ENCODE measurements at regions not wholly inside any gene's neighbourhood (a gene's known extent, or its start where the extent isn't known, plus 50 kb on each side); places are given as distances from the start of the nearest gene placed in this dataset.
A peak's percentile ranks its signal among the peaks of the same experiment; 100 is the strongest.

DNA sequence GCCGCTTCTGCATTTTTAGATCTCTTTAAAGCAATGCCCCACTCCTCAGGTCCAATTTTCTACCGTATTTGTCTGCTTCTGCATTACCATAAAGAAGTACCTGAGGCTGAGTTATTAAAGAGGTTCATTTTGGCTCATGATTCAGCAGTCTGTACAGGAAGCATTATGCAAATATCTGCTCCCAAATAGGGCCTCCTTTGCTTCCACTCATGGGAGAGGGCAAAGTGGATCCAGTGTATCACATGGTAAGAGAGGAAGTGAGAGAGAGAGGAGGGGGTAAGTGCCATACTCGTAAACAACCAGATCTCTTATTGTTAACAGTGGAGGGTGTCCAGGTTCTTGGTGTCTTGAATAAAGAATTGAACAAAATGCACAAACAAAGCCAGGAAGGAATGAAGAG is 316.1 kb upstream of the SEL1L start:
- peak; percentile 33 for DNase-seq

DNA sequence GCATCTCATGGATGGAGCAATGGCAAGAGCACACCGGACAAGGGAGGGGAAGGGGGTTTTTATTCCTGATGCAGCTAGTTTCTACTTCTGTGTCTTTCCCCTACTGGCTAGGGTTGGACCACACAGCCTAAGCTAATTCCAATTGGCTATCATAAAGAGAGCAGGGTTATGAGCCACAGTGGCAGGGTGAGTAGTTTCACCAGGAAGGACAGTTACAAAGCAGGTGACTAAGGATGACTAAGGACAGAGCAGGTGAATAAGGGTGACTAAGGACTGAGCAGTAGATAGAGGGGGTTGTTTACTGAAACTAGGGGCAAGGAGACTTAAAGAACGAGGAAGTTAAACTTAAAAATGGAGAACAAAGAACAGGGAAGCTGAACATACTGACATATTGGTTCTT is 321.4 kb upstream of the SEL1L start:
- DNase-seq = no peak

DNA sequence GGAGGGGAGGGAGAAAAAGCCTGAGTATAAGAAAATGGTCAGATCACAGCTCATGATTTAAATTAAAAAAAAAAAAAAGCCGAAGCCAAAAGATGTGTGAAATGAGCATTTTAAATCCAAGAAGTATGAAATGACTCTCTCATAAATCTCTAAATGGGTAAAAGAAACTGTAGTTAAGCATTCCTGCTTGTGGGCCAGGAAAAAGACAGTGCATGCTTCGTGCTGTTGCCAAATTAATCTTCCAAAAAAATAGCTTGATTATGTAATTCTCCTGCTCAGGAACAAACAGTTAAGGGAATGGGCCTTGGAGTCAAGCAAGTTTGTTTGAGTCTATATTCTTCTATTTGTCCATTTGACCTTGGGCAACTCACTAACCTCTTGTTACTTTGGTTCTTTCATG is 325.4 kb upstream of the SEL1L start:
- no peak for DNase-seq

DNA sequence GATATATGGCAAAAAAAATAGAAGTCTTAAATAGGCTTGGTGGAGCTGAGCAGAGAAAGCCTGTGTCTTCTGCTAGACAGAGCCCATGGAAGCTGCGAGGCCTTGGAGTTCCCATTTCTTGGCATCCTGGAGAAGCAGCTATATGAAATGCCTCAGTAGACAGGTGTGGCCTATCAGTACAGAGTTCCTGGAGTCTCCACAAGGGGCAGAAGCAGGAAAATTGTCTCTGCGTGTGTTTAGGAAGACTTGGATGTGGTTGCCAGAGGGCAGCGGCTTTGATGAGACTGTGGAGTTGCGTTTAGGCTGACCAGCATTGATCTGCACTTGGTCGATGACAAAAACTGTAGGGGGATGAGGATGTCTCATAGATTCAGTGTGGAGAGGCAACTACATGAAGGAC is 334.5 kb upstream of the SEL1L start:
- DNase-seq = no peak

DNA sequence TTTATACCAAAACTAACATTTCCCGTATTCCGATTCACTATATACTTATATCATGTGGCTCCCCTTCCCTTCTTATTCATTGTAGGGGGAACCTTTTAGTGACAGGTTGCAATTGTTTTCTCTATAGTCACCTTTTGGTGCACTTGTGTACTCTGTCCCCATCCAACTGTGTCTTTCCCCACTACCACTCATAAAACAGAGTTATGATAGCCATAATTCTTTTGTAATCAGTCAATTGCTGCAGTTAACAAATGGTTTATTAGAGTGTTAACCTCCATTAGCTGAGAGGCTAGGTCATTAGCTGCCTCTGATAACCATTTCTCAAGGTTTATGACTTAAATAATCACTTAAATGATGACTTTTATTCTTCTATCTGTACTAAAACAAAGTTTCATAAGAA is 338.1 kb upstream of the SEL1L start:
- DNase-seq = no peak

DNA sequence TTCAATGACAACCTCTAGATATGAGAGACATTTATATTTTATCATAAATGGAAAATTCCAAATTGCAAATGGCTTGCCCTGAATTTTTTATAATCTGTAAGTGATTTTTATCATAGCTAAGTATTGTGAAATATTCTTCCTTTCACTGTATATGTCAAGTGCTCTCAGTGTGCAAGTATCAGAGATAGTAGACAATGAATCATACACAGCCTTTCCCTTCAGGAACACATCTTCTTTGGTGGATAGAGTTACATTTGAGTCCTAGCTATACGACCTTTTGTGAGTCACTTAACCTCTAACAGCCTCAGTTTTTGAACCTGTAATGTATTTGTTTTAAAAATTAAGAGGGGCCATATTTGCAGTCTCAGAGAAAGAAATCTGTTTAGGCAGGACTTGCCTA is 350.7 kb upstream of the SEL1L start:
- DNase-seq = no peak

DNA sequence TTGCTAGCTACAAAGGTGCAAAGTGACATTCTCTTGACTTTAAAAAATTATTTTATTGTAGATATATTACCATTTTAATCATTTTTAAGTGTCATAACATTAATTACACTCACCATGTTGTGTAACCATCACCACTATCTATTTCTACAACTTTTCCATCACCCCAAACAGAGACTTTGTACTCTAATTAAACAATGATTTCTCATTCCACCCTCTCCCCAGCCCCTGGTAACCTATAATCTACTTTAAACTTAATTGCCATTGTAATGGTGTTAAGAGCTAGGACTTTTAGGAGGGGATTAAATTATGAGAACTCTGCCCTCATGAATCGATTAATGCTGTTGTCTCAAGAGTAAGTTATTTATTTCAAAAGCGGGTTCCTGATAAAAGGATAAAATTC is 352.9 kb upstream of the SEL1L start:
- DNase-seq = no peak

DNA sequence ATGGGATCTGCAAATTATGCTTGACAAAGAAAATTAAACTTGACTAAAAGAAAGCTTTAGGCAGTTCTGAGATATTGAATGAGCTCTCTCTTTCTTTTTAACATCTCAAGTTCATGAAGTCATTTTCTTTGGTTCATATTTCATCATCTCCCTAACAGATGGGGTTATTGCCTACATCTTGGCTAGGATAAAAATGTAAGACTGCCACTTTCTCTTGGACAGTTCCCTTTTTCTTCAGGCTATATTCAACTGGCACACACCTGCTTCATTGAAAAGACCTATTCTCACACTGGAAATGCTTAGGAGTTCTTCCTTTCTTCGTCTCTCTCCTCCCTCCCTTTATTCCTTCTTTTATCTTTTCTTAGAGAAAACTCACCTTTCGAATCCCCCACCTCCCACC is 355.9 kb upstream of the SEL1L start:
- no peak for DNase-seq

DNA sequence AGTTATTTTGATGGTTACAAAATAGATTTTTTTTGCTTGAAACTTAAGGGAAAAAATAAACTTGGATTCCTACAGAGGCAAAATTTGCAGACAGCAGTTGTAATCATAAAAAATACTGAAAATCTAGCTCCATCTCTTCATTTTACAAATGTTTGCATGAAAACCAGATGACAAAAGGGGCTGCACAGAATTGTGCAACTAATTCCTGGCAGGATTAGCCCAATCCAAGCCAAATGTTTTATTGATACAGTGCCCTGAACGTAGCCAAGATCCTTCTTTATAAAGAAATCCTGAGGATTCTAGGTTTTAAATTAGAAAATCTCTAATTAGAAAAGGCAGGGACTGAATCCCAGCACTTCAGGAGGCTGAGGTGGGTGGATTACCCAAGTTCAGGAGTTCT is 356.4 kb upstream of the SEL1L start:
- no peak for DNase-seq

DNA sequence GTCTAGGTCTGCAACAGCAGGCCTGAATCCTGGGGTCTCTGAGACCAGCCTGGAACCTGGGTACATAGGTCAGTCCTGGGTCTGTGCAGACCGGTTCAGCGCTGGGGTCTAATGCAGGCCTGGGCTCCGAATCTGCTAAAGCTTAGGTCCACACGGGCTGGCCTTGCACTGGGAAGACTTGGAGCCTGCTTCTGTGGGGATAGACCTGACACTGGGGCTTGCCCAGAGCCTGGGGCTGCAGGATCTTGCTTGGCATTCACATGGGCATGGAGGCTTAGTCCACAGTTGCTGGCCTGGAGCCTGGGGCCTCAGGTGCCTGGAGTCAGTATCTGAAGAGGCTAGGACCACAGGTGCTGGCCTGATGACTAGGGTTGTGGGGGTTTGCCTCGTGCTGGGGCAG is 369.8 kb upstream of the SEL1L start:
- no peak for DNase-seq

DNA sequence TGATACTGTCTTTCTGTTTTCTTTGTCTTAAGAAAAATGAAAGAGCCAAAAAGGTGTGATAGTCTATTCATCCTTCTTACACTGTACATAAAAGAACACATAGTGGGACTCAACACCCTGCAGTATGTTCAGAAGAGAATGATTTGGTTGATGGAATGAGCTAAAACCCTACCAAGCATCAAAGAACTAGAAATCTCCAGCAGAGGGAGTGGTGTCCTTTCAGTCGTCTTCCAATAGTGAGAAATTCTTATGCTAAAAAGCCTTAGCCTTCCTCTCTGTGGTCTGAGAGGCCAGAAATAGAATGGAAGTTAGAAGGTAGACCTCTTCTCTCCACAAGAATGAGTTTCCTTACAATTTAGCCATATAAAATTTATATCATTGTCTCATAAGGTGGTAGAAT is 393.4 kb upstream of the SEL1L start:
- no peak for DNase-seq

DNA sequence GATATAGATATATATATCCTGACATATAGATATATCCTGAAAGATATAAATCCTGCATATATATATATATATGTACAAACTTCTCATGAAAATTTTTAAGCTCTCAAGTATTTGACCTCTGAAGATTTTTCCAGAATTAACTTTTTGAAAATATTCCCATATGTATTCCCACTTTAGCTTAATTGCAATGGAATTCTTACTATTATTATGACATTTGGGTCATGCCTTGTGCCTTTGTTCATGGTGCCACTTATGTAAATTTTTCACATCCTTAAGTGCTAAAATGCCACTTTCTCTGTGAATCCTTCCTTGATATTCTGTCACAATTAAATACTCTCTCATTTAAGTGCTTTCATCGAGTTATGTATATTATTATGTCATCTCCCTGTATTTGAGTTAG is 398.2 kb upstream of the SEL1L start:
- no peak for DNase-seq

DNA sequence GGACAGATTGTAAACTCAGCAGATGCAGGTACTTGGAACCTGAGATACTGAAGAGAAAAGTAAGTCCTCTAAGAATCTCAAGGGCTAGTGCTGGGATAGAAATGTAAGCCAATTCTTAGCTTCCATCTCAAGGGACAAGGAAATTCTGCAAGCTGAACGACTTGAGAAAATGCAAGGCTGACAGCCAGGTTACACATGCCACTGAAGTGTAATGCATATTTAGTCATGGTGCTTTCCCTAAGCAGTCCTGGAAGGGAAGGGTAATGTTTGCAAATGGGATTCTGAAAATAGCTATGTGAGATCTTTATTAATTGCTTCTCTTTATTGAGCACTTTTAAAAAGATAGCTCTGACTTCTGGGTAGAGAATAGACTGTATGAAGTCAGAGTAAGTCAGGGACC is 402.7 kb upstream of the SEL1L start:
- no peak for DNase-seq

DNA sequence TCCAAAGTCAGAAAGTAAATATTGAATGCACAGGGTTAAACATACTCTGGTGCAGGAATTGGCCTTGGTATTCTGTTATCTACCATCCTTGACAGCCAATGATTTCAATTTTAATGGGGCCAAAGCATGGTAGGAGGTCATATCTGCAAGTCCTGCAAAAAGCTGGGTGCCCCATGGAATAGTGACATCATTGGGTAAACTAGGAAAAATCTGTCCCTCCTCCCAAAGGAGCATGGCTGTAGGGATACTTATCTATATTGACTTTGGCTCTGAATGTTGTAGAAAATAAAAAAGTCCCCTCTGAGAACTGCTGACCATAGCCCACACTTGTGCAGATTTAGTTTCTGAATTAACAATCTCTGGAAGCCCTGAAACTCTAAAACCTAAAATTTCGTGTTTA is 403.2 kb upstream of the SEL1L start:
- DNase-seq = no peak

DNA sequence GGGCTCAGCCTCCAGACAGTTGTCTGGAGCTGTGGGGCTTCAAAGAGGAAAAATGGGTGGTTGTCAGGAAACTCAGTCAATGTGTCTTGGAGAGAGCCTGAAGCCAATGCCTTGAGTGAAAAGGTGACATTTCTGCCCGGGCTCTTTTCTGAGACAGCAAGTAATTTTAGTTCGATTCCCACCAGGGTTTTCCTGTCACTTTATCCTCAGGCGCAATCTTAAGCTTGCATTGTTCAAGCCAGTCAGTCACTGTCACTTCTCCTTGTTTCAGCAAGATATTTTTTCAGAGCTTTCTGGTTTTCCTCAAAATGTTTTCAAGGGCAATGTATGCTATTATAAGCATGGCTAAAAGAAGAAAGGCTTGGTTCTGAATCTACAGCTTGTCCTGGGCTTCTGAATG is 404.7 kb upstream of the SEL1L start:
- DNase-seq = no peak

DNA sequence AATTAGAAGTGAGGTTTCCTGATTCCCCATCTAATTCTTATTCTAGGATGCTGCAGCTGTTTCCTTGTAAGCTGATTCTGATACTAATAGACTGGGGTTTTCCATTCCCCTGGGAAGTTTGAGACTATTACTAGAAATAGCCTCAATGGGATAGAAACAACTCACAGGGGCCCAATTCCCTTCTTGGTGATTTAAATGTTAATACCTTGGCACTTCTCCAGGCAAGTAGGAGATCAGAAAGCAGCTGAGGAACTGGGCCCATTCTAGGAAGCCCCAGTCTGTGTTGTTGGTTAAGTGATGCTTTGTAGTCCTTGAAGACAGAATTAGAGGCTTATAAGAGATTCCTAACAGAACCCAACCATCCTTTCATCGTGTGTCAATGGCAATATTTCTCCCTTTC is 407.0 kb upstream of the SEL1L start:
- no peak for DNase-seq

DNA sequence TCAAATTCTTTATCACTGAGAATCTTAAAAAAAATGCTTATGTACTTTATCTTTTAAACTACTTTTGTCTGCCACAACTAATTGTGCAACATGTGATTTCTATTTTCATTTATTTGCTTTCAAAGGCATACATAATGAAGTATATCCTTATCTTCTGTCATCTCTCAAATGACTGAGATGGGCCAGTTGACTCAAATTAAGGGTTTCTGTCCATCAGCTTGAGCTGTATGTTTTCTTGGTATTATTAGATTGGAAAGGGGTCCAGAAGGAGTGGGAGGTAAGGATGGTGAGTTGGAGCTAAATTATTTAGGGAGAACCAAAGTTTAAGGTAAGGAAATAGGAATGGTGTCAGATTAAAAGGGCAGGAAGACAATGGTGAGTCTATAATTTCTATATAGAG is 408.4 kb upstream of the SEL1L start:
- DNase-seq = no peak

DNA sequence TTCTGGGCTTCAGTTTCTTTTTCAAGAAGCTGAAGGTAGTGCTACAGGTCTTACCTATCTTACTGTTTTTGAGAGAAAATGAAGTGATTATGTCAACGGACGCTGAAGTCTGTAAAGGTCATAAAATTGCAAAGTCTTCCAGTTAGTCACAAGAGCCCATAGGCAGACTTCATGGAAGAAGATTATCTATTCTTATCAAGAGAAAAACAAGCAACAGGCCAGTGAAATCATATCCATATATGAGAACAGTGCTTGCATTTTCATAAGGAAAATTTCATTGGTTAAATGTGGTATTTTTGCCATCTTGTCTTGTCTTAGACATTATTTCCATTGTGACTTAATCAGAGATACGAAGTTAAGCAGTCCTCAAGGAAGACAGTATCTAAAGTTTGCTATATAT is 412.7 kb upstream of the SEL1L start:
- no peak for DNase-seq

DNA sequence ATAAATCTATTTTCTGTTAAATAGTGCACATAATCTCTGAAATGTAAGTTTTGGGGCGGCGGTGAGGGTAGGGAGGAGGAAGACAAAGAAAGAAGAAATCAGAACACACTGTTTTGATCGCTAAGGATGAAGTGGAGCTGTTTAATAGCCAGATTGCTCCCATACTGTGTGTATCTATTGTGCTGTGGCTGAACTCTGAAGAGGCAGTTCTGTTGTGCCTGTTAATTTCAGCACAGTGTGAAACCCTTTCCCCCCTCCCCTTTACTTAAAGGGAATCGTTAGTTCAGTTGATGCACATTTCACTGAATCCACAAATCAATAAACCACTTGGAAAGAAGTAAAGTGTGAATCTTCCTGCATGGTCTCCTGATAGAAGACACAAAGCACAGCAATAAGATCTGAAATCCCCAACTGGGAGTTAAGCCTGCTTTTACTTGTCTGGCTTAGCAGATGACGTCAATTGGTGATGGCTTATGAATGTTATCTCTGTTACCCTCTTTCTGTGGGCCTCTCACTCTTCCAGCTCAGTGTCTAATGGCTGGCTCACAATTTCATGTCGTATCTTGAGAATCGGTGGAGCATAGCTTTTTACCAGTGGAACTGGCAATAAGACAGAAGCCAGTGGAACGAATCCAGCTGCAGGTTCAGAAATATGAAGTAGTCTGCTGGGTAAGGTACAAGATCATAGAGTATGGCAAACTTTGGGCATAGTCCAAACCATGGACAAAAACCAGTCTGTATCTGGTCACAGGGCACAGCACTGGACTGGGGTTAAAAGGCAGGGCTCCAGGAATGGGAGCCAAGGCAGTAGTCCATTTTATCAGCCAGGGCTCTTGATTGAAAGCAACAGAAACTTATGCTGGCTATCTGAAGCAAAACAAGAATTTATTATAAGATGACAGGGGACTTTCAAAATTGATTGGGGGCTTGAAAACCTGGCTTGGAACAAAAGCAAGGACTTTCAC is 413.5 kb upstream of the SEL1L start:
- DNase-seq = no peak

DNA sequence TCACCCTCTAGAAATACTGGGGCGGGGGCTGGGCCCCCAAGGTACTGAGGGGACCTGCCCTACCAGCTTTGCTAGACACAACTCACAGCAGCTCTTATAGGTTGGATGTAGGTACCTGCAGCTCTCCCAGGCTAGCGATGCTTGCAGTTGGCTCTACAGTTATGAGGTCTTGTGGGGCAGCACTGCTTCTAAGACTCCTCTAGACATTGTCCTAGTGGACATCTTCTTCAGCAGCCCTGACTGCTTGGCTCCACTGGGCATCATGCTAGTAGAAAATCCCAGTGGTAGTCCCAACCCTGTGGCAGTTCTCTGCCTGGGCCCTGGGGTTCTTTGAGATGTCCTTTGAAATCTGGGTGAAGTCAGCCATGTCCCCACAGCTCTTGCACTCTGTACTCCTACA is 419.3 kb upstream of the SEL1L start:
- no peak for DNase-seq

DNA sequence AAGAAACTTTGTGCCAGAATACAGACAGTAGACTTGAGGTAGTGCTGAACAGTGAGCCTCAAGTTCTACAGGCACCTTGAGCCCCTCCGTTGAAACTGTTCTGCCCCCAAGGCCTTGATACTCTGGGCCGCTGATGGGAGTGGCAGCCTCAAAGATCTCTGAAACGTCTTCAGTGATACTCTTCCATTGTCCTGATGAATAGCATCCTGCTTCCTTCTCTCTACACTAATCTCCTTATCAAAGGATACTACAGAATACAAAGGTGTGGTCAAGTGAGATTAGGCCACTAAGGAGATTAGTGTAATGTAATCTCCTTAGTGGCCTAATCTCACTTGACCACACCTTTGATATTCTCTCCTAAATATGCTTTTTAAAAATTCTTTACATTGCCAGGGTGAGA is 419.8 kb upstream of the SEL1L start:
- DNase-seq = no peak

DNA sequence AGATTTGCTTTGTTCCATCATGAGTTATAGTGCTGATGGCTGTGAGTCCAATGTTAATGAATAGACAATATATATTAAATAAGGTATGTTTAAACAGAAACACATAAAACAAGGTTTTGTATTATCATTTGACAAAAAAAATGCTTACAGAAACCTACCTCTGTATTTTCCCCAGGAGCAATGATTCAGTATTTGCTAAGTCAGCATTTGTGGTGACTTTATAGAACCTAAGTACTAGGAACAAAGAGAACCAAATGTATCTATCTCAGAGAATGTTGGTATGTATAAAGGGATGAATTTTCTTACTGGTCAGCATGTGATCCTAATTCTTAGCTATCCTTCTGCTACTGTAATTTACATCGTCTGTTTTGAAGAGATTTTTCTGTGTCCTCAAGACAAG is 421.5 kb upstream of the SEL1L start:
- no peak for DNase-seq

DNA sequence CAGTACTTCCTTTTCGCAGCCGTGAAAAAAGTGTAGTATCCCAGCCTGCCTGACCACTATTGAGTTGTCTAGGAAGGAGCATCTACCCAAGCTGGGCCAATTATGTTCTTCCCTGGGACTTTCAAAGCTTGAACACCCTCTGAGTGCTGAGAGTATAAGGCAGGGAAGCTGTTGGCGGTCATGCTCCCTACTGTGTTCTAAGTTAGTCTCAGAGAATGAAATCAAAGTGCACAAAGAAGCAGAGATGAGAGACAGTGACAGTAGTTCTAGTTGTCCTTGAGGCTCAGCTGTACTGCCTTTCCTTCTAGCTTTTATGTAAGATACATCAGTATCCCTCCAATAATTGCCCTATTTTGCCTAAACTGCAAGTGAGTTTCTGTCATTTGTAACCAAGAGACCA is 427.1 kb upstream of the SEL1L start:
- DNase-seq = no peak

DNA sequence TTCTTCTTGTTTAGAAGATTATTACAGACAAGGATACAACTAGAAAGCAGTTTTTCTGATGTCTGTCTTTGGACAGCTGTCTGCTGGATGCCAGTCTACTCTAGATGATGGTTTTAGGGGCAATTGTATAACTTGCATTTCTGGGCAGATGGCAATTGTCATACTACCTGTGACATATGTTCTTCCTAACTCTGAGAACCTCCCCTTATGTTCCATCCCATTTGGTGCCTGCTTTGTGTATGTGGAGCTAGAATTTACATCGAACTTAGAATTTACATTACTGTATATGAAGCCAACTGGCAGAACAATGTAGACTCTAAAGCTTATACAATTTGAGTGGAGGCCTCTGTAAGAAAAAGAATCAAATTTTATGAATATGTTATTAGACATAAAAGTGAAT is 430.2 kb upstream of the SEL1L start:
- DNase-seq = no peak

DNA sequence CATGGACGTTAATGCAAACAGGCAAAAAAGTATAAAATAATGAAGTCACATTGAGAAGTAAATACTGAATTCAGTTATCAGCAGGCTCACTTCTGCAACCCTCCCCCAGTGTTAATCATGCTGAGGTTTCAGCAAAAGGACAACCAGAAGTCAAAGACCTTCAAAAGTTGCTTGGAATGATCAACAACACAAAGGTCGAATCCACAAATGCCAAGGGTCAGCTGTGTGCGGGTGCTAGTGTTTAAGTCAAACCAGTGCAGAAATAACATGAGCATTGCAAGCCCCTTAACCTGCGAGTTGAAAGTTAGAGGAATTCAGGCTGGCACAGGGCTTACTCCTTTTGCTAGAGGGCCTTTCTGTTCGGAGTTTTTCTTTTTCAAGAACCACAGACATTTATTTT is 436.7 kb upstream of the SEL1L start:
- DNase-seq = no peak

Data from NCI-H1048 (cell line).